ENCODE measurements at regions not wholly inside any gene's neighbourhood (a gene's known extent, or its start where the extent isn't known, plus 50 kb on each side); places are given as distances from the start of the nearest gene placed in this dataset.
"Not testable (repeated sequence)": the region's sequence is repeated elsewhere in the genome, so short reads cannot be mapped to it uniquely, and the experiment has no call there.

DNA sequence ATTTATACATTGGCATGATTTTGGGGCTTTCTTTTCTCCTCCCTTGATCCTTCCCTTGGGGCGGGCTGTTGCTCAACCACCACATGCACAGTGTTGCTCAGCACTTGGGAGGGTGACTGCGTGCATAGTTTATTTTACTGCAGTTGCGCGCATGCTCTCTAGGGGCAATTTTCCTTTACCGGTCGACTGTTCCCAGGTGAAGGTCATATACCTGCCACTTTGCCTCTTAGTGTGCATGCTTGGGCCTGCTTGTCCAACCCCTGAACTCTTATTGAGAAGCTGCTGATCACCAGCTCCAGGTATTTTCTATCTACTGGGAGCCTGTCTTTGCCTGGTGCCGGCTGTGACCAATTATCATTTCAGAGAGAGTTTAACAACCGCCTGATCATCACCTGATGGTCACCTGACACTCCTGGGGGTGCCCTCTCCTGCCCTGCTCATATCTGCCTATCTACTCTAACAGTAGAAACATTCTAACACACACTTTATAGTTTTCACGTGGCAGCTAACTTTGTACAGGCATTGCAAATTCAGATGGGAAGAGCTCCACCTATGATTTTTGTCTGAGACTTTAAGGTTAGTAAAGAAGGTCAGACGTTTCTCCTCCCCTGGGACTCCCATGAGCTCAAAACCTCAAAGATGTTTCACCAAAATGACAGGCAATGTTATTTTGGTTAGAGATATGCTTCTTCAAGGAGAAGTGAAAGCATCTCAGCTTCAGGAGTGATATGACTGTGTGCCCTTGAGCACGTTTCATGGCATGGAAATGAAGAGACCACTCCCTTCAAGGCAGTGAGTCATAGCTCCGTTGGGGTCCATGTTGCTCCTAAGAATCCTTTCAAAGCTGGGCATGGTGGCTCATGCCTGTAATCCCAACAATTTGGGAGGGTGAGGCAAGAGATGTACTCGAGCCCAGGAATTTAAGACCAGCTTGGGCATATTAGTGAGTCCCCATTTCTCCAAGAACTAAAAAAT, 227.5 kb upstream of the MYLIP start:
- no peak for DNase-seq (ENCODE audit: low read depth)

DNA sequence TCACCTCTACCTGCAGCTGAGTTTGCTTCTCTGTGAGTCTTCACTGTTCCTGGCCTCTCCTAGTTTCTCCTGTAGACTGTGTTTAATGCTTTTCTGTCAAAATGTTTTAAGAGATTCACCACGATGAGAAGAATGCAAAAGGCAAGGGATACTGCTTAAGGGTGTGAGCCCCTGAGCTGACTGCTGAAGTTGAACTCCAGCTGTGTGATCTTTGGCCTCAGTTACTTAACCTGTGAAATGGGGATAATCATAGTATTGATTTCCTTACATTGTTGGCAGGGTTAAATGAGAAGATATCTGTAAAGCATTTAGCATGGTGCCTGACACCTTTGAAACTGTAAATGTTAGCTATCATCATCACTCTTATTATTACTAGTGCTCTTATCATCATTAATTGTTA, 230.2 kb upstream of the MYLIP start:
- no peak for DNase-seq (ENCODE audit: low read depth)

DNA sequence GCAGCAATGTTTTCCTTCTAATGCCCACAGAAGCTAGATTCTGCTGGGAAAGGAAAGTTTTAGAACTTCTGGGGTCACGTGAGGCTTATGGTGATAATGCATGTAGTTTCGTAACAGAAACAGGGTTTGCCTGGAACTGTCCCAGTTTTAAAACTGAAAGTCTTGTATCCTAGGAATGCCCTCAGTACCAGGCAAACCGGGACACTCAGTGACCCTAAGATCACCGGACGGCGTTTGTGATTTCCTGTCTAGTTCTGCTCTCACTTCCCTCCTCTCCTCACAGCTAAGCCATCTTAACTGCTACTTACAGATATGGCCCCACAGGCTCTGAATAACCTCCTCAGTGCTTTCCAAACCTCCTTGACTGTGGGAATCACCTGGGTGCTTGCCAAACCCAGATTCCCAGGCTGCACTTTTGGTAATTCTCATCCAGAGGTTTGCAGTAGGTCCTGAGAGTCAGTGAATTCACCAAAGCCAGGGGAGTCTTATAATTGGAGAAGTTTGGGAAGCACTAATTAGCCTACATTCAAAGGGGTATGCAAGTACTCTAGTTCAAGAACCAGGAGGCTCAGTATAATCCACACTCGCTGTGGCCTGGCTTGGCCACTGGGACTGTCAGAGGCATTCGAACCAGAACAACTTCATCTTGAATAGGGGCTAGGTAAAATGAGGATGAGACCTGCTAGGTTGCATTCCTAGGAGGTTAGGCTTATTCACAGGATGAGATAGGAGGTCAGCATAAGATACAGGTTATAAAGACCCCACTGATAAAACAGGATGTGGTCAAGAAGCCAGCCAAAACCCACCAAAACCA, 231.6 kb upstream of the MYLIP start:
- no peak for DNase-seq (ENCODE audit: low read depth)

DNA sequence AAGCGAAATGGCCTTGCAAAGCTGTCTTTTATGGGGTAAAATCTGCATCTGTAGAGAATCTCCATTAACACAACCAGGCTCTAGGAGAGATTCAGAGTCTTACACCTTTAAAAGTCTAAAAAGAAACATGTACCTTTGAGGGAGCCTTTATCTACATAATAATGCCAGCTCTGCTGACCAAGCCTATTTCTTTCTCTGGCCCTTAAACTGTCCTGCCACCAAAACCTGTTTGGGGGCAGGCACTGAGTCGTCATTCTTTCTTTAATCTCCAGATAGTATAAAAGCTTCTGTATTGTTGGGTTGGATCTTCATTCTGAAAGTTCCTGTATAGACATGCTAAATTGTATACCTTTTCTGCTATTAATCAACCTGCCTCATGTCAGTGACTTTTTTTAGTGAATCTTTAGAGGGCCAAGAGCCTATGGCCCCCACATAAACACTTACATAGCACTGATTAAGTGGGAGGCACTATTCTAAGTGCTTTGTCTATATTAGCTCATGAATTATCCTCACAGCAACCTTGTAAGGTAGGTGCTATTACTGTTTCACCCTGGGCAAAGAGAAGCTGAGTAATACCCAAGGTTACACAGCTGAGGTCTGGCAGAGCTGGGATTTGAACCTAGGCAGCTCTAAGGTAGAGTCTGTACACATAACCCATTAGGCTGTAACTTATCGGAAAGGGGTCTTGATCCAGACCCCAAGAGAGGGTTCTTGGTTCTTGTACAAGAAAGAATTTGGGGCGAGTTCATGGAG, 232.3 kb upstream of the DTNBP1 start:
- no peak for DNase-seq (ENCODE audit: low read depth)

DNA sequence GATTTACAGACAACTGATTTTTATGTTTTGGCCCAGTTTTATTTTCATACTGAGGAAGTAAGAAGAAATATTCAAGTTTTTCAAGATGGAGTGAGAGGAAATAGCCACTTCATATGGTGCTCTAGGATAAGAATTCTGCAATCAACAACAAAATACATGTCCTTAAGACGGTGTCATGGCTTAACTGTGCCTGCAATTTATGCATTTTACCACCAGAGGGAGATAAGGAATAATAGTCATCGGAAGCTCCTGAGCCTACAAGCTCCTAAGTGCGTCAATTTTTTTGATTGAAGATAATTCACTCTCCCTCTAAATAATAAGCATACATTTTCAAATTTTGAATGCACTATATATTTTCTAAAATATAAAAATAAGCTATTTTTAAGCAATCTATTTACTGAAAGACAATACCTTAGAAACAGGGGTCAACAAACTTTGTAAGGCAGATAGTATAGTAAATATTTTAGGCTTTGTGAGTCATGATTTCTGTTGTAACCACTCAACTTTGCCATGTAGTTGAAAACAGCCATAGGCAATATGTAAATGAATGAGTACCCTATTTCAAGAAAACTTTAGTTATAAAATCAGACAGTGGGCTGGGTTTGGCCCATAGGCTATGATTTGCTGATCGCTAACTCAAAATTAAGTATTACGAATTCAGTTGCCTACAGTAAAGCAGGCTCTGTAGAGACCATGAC, 230.9 kb upstream of the DTNBP1 start:
- DNase-seq (ENCODE audit: low read depth): no peak

DNA sequence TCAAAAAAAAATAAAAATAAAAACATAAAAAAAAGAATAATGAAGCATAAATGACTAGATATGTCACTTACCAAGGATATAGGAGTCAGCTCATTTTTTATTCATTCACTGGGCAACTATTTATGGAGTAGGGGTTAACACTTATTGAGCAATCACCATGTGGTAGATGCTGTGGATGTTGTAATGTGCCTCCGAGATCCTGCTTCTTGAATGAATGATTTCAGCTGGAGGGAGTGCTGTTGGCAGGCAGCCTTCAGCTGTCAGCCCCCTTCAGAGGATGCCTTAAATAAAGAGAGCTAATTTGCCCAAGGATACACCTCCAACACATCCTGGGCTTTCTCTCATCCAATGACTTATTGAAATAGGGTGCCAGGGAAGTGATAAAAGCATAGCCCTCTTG, 229.5 kb upstream of the DTNBP1 start:
- no peak for DNase-seq (ENCODE audit: low read depth)

DNA sequence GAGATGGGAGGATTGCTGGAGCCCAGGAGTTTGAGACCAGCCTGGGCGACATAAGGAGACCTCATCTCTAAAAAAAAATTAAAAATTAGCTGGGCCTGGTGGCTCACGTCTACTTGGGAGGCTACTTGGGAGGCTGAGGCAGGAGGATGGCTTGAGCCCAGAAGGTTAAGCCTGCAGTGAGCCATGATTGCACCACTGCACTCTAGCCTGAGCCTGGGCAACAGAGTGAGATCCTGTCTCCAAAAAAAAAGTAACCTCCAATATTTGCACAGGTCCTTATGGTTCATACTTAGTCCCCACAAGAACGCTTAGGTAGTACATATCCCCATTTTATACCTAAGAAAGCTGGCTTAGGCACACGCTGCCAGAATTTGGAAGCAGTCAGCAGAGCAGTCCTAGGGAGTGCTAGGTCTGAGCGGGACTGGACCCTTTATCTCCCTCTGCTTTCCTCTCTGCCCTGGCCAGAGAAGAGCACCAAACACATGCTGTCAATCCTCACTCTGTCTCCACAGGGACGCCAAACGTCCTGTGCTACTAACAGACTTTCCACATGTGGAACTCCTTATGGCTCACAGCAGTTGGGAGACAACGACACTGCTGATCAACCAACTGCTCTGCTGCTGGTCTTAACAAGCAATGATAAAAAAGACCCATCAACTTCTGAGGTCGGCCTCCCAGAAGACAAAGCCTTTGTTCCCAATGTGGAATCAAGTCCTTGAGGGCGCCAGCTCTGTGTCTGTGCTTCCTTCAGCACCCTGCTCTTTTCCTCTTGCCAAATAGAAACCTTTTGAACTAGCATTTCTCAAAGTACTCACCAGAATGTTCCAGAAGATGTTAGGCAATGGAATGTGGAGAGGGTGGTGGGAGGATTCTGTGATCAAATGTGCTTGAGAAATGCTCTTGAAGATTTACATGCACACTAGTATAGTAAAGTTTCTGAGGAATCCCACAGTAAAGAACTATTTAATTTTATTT, 226.3 kb upstream of the DTNBP1 start:
- DNase-seq (ENCODE audit: low read depth): no peak

DNA sequence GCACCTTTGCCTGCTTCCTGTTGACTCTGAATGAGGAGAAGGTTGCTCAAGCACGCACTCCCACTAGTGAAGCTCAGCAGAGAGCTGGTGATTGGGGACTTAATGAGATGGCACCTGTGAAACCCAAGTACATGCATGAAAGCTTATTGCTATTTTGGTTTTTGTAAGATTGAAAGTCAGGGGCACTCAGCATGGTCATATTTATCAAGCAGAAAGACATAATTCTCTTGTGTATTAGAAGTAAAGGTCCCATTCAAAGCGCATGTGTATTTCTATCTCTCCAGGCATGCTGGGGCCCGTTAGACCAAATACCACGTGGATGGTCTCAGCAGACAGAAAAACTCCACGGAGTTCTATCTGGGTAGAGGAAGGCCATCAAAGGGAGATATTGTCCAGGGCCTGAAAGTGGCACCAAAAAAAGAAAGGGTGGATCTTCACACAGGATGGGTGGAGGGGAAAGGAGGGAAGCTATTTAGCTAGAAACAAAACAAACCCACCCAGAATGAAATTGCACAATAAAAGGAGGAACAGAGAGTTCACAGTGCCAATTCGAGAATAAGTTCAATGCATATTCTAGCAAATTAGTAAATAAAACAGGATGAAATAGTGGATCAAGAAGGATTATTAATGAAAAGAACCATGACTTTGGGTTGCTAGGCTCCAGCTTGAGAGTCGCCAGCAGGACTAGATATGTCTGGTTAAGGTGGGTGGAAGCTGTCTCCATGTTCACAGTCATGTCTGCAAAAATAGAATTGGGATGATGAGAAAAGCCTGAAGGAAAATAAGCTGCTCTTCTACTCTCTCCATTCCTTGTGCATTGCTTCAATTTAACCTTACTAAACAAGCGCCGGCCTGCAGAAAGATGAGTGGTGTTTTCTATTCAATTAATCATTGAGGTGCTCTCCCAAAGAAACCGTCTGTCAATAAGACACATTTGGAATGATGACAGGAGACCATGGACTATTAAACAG, 224.9 kb upstream of the DTNBP1 start:
- no peak for DNase-seq (ENCODE audit: low read depth)

DNA sequence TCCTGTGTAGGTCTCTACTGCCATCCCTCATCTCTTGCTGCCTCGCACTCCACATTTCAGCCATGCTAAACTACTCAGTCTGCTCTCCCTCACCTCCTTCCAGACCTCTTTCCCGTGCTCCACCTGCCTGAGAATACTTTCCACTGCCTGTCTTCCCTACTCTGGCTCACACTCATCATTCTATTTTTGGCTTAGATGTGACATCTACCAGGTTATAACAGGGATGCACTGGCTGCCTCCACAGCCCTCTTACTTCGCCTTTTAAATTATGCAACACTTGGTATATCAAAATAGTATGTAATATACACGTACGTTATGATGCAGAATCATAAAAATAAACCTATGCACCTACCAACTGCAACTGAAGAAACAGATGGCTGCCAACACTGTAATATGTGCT, 222.8 kb upstream of the DTNBP1 start:
- DNase-seq (ENCODE audit: low read depth): no peak

DNA sequence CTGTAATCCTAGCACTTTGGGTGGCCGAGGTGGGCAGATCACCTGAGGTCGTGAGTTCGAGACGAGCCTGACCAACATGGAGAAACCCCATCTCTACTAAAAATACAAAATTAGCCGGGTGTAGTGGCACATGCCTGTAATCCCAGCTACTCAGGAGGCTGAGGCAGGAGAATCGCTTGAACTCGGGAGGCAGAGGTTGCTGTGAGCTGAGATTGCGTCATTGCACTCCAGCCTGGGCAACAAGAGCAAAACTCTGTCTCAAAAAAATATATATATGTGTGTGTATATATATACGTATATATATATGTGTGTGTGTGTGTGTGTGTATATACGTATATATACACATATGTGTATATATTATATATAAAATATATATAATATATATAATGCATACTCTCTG, 220.8 kb upstream of the DTNBP1 start:
- not testable (repeated sequence) for DNase-seq (ENCODE audit: low read depth)

DNA sequence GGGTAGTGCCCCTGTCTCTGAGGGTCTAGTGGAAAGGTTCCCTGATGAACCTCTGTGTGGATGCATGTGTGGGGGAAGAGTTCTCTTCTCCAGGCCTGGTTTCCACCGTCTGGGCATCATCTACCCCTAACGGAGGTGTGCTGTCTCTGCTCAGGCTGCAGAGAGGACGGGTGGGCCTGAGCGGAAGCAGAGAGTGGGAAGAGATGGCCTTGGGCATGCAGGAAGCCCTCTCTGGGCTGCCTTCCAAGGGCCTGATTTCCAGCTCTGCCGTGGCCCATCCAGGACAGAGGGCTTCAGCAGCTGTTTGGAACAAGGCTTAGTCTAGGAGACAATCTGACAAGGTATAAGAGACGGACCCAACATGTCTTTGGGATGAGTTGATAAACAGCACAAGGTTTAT, 220.1 kb upstream of the DTNBP1 start:
- DNase-seq (ENCODE audit: low read depth): no peak

DNA sequence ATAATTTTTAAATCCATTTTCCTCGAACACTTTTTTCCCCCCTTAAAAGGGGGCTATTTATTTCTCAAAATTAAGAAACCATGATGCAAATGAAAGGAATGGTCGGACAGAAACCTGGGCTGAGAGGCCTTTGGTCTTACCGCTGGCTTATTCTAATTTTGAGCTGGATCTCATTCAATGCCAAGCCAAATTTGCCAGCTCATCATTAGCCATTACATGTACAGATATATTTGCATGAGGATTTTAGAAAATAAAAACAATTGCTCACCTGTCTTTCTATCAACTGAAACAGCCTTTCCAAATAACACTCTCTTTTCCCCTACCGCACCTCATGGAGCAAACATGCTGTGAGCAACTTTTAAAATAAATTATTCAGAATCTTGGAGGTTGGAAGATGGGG, 219.5 kb upstream of the DTNBP1 start:
- DNase-seq (ENCODE audit: low read depth): no peak

DNA sequence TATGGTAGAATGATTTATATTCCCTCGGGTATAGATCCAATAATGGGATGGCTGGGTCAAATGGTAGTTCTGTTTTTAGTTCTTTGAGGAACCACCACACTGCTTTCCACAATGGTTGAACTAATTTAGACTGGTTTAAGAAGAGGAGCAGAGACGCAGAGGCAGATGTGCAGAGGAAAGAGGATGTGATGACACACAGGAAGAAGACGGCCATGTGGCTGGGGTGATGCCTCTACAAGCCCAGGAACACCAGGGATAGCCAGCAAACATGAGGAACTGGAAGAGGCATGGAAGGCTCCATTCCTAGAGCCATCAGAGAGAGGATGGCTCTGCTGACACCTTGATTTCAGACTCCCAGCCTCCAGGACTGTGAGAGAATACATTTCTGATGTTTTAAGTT, 218.3 kb upstream of the DTNBP1 start:
- no peak for DNase-seq (ENCODE audit: low read depth)

DNA sequence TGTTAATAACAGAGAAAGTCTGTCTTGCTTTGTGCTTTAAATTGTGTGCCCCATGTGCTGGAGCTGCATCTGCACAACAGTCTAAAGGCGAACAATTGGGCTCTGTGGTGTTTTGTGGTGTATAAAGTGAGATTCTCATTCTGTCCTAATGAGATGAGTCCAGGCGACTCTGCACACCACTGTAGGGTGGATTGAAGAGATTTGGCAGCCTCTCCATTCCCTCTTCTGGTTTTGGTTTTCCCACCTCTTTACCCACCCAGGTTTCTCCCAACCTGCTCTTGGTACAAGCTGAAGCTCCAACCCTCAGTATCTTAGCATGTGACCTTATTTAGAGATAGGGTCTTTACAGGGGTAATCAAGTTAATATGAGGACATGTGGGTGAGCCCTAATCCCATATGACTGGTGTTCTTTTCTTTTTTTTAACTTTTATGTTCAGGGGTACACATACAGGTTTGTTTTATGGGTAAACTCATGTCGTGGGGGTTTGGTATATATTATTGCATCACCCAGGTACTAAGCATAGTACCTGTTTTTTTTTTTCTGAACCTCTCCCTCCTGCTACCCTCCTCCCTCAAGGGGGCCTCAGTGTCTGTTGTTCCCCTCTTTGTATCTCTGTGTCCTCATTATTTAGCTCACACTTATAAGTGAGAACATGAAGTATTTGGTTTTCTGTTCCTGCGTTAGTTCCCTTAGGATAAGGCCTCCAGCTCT, 217.6 kb upstream of the DTNBP1 start:
- no peak for DNase-seq (ENCODE audit: low read depth)

DNA sequence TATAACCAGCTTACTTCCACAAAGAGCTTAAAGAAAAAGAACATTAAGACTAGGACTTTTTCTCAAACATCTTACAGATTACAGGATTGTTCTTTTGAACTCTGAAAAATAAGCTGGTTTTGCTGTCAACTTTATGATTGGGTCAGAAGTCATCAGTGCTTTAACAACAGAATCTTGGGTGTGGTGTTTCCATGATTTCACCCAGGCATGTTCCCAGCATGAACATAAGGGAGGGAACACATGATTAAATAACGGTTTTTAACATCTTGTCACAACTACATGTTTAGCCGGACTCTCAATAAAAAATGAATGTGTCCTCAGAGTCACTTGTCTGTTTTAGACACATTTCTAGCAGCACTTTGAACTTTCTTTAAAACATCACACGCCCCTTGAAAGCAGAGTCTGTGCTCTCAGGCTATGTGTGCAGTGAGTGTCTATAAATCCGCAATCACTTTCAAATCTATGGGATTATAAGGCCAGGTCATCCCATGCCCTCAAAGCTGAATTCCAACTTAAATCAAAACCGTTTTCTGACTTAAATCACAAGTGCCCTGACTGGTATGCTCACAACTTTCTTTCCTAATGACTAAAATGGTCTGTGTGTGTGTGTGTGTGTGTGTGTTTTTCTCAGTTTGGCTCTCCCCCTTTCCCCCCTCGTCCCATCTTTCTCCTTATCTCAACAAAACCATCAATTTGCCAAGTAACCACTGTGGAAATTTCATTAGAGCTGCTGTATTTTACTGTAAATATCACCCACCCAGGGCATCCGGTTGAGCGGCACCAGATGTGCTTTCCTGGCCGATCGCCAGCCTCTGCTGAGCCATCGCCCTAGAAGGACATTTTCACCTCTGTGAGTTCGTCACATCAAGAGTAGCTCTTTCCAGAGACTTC, 216.8 kb upstream of the DTNBP1 start:
- peak; percentile 20 for DNase-seq (ENCODE audit: low read depth)

DNA sequence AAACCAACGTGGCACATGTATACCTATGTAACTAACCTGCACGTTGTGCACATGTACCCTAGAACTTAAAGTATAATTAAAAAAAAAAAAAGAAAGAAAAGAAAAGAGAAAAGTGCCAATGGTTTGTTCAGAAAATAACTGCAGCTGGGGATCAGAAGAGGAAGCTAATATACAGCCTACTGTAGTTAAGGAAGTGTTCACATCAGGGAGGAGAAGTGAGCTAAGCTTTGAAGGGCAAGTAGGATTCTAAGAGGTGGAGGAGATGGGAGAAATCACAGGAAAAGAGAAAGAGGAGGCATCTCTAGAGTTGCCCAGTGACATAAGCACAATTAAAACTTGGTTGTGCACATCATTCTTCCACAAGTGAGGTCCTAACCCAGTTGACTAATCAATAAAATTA, 214.4 kb upstream of the DTNBP1 start:
- no peak for DNase-seq (ENCODE audit: low read depth)

DNA sequence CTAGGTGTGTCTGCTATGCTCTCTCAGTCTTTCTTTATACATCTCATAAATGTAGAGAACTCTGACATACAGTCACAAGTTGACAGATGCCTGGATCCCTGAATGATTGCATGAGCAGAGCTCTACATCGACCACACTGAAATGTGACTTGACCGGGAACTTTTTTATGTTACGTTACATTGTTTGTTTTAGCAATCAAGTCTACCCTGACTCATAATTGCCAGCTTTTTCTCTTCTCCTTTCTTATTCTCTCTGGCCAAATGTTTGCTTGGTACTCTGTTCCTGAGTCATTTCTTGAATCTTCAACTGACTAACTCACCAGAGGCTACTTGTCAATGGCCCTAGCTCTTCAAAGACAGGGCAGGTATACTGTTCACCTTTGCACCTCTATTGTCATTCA, 213.6 kb upstream of the DTNBP1 start:
- no peak for DNase-seq (ENCODE audit: low read depth)

DNA sequence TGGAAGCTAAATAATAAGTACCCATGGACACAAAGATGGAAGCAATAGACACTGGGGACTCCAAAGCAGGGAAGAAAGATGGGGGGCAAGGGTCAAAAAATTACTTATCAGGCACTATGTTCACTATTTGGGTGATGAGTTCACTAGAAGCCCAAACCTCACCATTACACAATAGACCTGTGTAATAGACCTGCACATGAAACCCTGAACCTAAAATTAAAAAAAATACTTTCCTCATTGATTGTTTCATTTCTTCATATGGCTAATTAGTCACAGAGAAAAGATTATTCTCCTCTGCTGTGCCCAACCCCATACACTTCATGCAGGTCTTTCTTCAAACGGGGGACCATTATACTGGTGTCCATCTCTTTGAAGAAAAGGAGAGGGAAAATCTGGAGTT, 213.0 kb upstream of the DTNBP1 start:
- no peak for DNase-seq (ENCODE audit: low read depth)

All from activated gamma-delta T cell treated with anti-CD3 and anti-CD28 coated beads, Interleukin-2, amount 50 U/mL, for 16 hours (primary cell).